Endothelial cell of umbilical vein (primary cell): ENCODE measurements at regions not wholly inside any gene's neighbourhood (a gene's known extent, or its start where the extent isn't known, plus 50 kb on each side); places are given as distances from the start of the nearest gene placed in this dataset.

Experiments
- BruUV-seq: library from RNA; stranded (reverse); fragments of 400-500 nt; replicated peaks from 2 replicates; lab custom pipeline; 2021; lab: Mats Ljungman, UMichigan
- CTCF ChIA-PET: fragments of 300-600, 350-600 bp; sonication (Branson Sonifier 250); formaldehyde crosslinking; loops from one replicate; lab custom pipeline; 2021; ENCODE audit warnings: antibody characterized with exemption, inconsistent platforms; lab: Charles Lee
- POLR2A ChIA-PET: fragments of 300-600, 350-600 bp; sonication (Branson Sonifier 250); formaldehyde crosslinking; loops from one replicate; lab custom pipeline; 2021; ENCODE audit warnings: antibody characterized with exemption, inconsistent platforms; lab: Charles Lee
- DNase-seq: peaks from one replicate; pipeline ENCODE4 v3.0.0-alpha.2; 2011; ENCODE audit warnings: low read depth, low spot score
- FAIRE-seq: peaks from 2 replicates; lab custom pipeline; 2011; peaks lifted over from hg19 to GRCh38; lab: Jason Lieb, UNC
- H2AFZ ChIP-seq: 2 replicates; pipeline ENCODE4 v1.6.0; 2012; ENCODE audit warnings: low read depth, low read length, control low read depth, inconsistent platforms
- H3K27ac ChIP-seq: 2 replicates; pipeline ENCODE4 v1.5.1; 2011; ENCODE audit warnings: low read depth, mild to moderate bottlenecking, control low read depth, low read length, moderate library complexity; ENCODE audit not compliant: insufficient read depth
- H3K27me3 ChIP-seq, 2 experiments: 2 replicates each; pipeline versions ENCODE4 v1.6.0 to v1.6.1; 2011; ENCODE audit warnings: low read length in 2 of 2, mixed read lengths in 1 of 2; ENCODE audit not compliant: control insufficient read depth in 2 of 2, insufficient read depth in 2 of 2
- H3K36me3 ChIP-seq, 2 experiments: 2 replicates in 1 of 2; 3 replicates in 1 of 2; pipeline ENCODE4 v1.5.1; 2011; ENCODE audit warnings: low read length in 2 of 2, mild to moderate bottlenecking in 1 of 2, moderate library complexity in 1 of 2; ENCODE audit not compliant: control insufficient read depth in 2 of 2, insufficient read depth in 2 of 2; ENCODE audit errors: extremely low read depth in 1 of 2
- H3K4me1 ChIP-seq: 3 replicates; pipeline ENCODE4 v1.5.1; 2011; ENCODE audit warnings: mild to moderate bottlenecking, low read length; ENCODE audit not compliant: control insufficient read depth, insufficient read depth; ENCODE audit errors: extremely low read depth
- H3K4me2 ChIP-seq: 2 replicates; pipeline ENCODE4 v1.6.1; 2011; ENCODE audit warnings: low read length, control low read depth, mixed read lengths; ENCODE audit not compliant: insufficient read depth
- H3K4me3 ChIP-seq, 3 experiments: fragments of 200-600 bp in 1 of 3; sonication (generic), shearing (Covaris generic) in 1 of 3; replicated peaks in 1 of 3; 2 replicates each; pipeline ENCODE4 v1.5.1; 2011 to 2016; ENCODE audit warnings: control low read depth in 3 of 3, low read length in 3 of 3, mild to moderate bottlenecking in 2 of 3, inconsistent platforms in 1 of 3, low read depth in 1 of 3, moderate library complexity in 1 of 3; ENCODE audit not compliant: insufficient read depth in 1 of 3
- H3K79me2 ChIP-seq: 2 replicates; pipeline ENCODE4 v1.6.0; 2012; ENCODE audit warnings: low read length, inconsistent platforms; ENCODE audit not compliant: control insufficient read depth, insufficient read depth
- H3K9ac ChIP-seq: replicated peaks from 2 replicates; pipeline ENCODE3; 2011; ENCODE audit warnings: low read length, control low read depth; ENCODE audit not compliant: insufficient read depth; ENCODE audit errors: extremely low read depth
- H3K9me1 ChIP-seq: replicated peaks from 3 replicates; pipeline ENCODE4 v1.6.0; 2011; ENCODE audit warnings: mild to moderate bottlenecking, low read length; ENCODE audit not compliant: control insufficient read depth, insufficient read depth; ENCODE audit errors: extremely low read depth
- H3K9me3 ChIP-seq: replicated peaks from 2 replicates; pipeline ENCODE4 v1.5.1; 2012; ENCODE audit warnings: low read length, inconsistent platforms; ENCODE audit not compliant: control insufficient read depth, insufficient read depth
- H4K20me1 ChIP-seq: replicated peaks from 2 replicates; pipeline ENCODE3; 2011; ENCODE audit warnings: mild to moderate bottlenecking, low read length; ENCODE audit not compliant: control insufficient read depth, insufficient read depth; ENCODE audit errors: extremely low read depth
- EZH2 ChIP-seq: IDR thresholded peaks from 2 replicates; pipeline ENCODE4 v1.6.1; 2012; ENCODE audit warnings: borderline replicate concordance, low read depth, mild to moderate bottlenecking, moderate library complexity, low read length, inconsistent platforms; ENCODE audit not compliant: severe bottlenecking
- FOS ChIP-seq: IDR thresholded peaks from 2 replicates; pipeline ENCODE4 v1.6.1; 2011; ENCODE audit warnings: mild to moderate bottlenecking, low read length, moderate library complexity, borderline replicate concordance; ENCODE audit not compliant: insufficient read depth
- GATA2 ChIP-seq: IDR thresholded peaks from 2 replicates; pipeline ENCODE4 v1.7.0; 2011; ENCODE audit warnings: low read depth, mild to moderate bottlenecking, moderate library complexity, mixed read lengths, low read length; ENCODE audit not compliant: insufficient read length, insufficient read depth
- JUN ChIP-seq: IDR thresholded peaks from 2 replicates; pipeline ENCODE4 v1.6.1; 2011; ENCODE audit warnings: borderline replicate concordance, low read depth; ENCODE audit not compliant: insufficient read length, insufficient read depth
- MYC ChIP-seq: IDR thresholded peaks from one replicate; pipeline ENCODE4 v1.6.1; 2011; ENCODE audit warnings: mild to moderate bottlenecking, low read depth, low read length
- POLR2A ChIP-seq: IDR thresholded peaks from 2 replicates; pipeline ENCODE4 v1.6.1; 2012; ENCODE audit warnings: low read depth, mild to moderate bottlenecking, control low read depth, low read length
- POLR2AphosphoS5 ChIP-seq: IDR thresholded peaks from 2 replicates; pipeline ENCODE4 v1.6.1; 2012; ENCODE audit warnings: low read depth, mild to moderate bottlenecking, control low read depth, low read length, moderate library complexity; ENCODE audit not compliant: insufficient read depth
- dilution Hi-C: fragments of 300-500 bp; cut with MboI; formaldehyde crosslinking; loops from one replicate; pipeline ENCODE4 v1.15.0; 2019; ENCODE audit warnings: low sequenced_read_pairs; ENCODE audit not compliant: extremely low pct_ligation_motif_present
- intact Hi-C: fragments of 100-400 bp; cut with micrococcal nuclease; formaldehyde crosslinking; loops from one replicate; pipeline ENCODE4 v1.10.0; 2022
- TF ChIP-seq, protein P1 (sequence below): IDR thresholded peaks from 2 replicates; pipeline ENCODE4 v1.6.1; 2011; ENCODE audit not compliant: insufficient read depth, insufficient read length
- TF ChIP-seq, protein P2 (sequence below), 2 donors: IDR thresholded peaks; 1 replicate in 1 of 2; 2 replicates in 1 of 2; pipeline ENCODE4 v1.5.1; 2011; ENCODE audit warnings: low read length in 2 of 2, mild to moderate bottlenecking in 2 of 2, moderate library complexity in 2 of 2, control low read depth in 1 of 2, inconsistent platforms in 1 of 2, low read depth in 1 of 2; ENCODE audit not compliant: insufficient read depth in 1 of 2; ENCODE audit errors: extremely low read depth in 1 of 2

DNA sequence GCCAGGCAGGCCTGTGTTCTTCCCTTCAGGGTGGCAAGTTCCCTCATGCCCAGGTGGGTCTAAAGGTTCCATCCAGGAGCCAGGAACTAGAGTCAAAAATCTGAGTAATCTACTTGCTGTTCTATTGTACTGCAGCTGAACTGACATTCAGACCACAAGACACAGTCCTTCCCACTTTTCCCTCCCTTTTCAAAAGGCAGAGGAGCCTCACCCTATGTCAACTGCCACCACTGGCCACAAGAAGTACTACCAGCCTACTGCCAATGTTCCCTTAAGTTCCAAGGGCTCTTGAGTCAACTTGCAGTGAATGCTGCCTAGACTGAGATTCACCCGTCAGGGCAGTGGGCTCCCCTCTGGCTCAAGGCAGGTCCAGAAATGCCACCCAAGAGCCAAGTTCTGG lies 133.5 kb downstream of the FAM47B start:
- H3K9me3 ChIP-seq, result no peaks in the 10 kb centered on the region
- no peaks in the 10 kb centered on the region for H3K4me1 ChIP-seq
- FAIRE-seq (no peak), DNase-seq (no peak)
- intact Hi-C loops (no loop called here), dilution Hi-C loops (no loop called here)
- no peak overlapping the region for H3K4me3 ChIP-seq
- TF ChIP-seq POLR2A (no peak), POLR2AphosphoS5 (no peak), MYC (no peak), GATA2 (no peak), EZH2 (no peak), FOS (no peak), JUN (no peak)
- TF ChIP-seq, protein P1, sequence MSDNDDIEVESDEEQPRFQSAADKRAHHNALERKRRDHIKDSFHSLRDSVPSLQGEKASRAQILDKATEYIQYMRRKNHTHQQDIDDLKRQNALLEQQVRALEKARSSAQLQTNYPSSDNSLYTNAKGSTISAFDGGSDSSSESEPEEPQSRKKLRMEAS, result no peak
- TF ChIP-seq, protein P2, sequence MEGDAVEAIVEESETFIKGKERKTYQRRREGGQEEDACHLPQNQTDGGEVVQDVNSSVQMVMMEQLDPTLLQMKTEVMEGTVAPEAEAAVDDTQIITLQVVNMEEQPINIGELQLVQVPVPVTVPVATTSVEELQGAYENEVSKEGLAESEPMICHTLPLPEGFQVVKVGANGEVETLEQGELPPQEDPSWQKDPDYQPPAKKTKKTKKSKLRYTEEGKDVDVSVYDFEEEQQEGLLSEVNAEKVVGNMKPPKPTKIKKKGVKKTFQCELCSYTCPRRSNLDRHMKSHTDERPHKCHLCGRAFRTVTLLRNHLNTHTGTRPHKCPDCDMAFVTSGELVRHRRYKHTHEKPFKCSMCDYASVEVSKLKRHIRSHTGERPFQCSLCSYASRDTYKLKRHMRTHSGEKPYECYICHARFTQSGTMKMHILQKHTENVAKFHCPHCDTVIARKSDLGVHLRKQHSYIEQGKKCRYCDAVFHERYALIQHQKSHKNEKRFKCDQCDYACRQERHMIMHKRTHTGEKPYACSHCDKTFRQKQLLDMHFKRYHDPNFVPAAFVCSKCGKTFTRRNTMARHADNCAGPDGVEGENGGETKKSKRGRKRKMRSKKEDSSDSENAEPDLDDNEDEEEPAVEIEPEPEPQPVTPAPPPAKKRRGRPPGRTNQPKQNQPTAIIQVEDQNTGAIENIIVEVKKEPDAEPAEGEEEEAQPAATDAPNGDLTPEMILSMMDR (IDR thresholded peaks at IDR 0.05; ENCODE audit: extremely low read depth in 1 of 2, insufficient read depth in 1 of 2, low read depth in 1 of 2, low read length in 2 of 2), result no peak
- H4K20me1 ChIP-seq, result no peaks in the 10 kb centered on the region
- no TSS peak for BruUV-seq
- no peaks in the 10 kb centered on the region for H3K36me3 ChIP-seq
- no peak overlapping the region for H2AFZ ChIP-seq
- no peaks in the 10 kb centered on the region for H3K79me2 ChIP-seq
- ChIA-PET CTCF (no interaction called here), POLR2A (no interaction called here)
- no peaks in the 10 kb centered on the region for H3K27me3 ChIP-seq
- H3K9ac ChIP-seq, result no peak overlapping the region
- H3K27ac ChIP-seq, result no peak overlapping the region
- H3K9me1 ChIP-seq, result no peaks in the 10 kb centered on the region
- H3K4me2 ChIP-seq, result no peak overlapping the region
